Heart left ventricle (tissue), 13 donors: ENCODE measurements at regions not wholly inside any gene's neighbourhood (a gene's known extent, or its start where the extent isn't known, plus 50 kb on each side); places are given as distances from the start of the nearest gene placed in this dataset.

Source experiments
- POLR2A ChIP-seq, 2 donors: fragments of 450-650 bp; IDR thresholded peaks; one replicate each; pipeline ENCODE4 v1.6.1; 2017; ENCODE audit warnings: antibody characterized with exemption in 2 of 2, mild to moderate bottlenecking in 2 of 2, moderate library complexity in 2 of 2
- TF ChIP-seq, protein P1 (sequence below), 12 donors: fragments of 200-600 bp; sonication (generic) in 4 of 12; IDR thresholded peaks; one replicate each; pipeline versions ENCODE4 v1.5.0 to v1.8.0; 2018 to 2022; ENCODE audit warnings: antibody characterized with exemption in 12 of 12, mild to moderate bottlenecking in 5 of 12
- donor health status: ischemic (EF 13 %, LVEDD 7.1; RV severe dilation, severe dysfunction).
- donor health status: DM: no; HTN: yes; CAD: no.
- donor health status: DM: no; HTN: no; CAD: no.
- donor health status: ischemic (EF 25% LVEDD 6.9; RV normal size, moderate dysfunction).
- donor health status: ischemic (EF 25% LVEDD 5.7; RV mildly dilated, moderate dysfunction).
- donor health status: ischemic (EF 35%, LVEDD 5.7; RV mildly dilated, moderate dysfunction).
- donor health status: nonischemic (EF 11% LVEDD 7.7; RV severe dilation, severe dysfunction).
- donor health status: DM: yes; HTN: yes; CAD: no.
- donor health status: PGD.
- donor health status: ischemic (EF 29% LVEDD 5.4; RV normal size, mild dysfunction).
- donor health status: nonischemic (EF 23%, LVEDD 6.1; RV moderate dilation, normal function).

DNA sequence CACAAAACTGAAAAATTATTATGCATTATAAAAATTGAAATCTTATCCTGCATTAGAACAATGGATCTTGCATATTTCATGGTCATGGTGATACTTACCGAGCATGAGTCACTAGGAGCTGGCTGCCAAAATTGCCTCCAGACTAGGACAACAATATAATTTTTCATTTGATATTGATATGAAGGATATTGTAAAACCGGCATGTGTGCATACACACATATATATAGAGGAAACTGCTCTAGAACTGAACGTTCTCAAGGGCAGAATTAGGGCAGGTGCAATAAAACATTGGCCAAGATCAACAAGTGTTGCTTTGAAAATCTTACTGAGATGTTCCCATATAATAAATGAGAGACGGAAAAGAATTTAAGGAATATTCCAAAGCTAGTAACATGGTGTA is 319.4 kb upstream of the POU1F1 start:
- TF ChIP-seq POLR2A (IDR thresholded peaks at IDR 0.05): no peak
- TF ChIP-seq, protein P1, sequence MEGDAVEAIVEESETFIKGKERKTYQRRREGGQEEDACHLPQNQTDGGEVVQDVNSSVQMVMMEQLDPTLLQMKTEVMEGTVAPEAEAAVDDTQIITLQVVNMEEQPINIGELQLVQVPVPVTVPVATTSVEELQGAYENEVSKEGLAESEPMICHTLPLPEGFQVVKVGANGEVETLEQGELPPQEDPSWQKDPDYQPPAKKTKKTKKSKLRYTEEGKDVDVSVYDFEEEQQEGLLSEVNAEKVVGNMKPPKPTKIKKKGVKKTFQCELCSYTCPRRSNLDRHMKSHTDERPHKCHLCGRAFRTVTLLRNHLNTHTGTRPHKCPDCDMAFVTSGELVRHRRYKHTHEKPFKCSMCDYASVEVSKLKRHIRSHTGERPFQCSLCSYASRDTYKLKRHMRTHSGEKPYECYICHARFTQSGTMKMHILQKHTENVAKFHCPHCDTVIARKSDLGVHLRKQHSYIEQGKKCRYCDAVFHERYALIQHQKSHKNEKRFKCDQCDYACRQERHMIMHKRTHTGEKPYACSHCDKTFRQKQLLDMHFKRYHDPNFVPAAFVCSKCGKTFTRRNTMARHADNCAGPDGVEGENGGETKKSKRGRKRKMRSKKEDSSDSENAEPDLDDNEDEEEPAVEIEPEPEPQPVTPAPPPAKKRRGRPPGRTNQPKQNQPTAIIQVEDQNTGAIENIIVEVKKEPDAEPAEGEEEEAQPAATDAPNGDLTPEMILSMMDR (IDR thresholded peaks at IDR 0.05): no peak
